ENCODE measurements at regions not wholly inside any gene's neighbourhood (a gene's known extent, or its start where the extent isn't known, plus 50 kb on each side); places are given as distances from the start of the nearest gene placed in this dataset.

DNA sequence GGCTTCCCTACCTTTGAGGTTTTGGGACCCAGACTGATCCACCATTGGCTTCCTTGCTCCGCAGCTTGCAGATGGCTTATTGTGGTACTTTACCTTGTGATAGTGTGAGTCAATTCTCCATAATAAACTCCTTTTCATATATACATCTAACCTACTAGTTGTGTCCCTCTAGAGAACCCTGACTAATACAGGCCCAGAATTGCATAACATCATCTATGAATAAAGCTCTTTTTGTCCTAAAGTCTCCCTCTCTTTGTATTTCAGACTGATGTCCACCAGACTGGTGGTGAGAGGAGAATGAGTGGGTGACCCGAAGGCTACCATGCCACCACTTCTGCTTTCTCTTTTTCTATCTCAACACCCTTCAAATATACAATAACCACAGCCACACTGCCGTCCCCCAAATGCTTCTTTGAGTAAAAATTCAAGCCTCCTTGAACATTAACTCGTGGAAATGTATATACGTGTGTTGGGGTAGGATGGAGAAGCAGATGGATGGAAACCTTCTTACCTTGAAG, 265.7 kb downstream of the PTBP2 start:
- TF ChIP-seq, protein P1, sequence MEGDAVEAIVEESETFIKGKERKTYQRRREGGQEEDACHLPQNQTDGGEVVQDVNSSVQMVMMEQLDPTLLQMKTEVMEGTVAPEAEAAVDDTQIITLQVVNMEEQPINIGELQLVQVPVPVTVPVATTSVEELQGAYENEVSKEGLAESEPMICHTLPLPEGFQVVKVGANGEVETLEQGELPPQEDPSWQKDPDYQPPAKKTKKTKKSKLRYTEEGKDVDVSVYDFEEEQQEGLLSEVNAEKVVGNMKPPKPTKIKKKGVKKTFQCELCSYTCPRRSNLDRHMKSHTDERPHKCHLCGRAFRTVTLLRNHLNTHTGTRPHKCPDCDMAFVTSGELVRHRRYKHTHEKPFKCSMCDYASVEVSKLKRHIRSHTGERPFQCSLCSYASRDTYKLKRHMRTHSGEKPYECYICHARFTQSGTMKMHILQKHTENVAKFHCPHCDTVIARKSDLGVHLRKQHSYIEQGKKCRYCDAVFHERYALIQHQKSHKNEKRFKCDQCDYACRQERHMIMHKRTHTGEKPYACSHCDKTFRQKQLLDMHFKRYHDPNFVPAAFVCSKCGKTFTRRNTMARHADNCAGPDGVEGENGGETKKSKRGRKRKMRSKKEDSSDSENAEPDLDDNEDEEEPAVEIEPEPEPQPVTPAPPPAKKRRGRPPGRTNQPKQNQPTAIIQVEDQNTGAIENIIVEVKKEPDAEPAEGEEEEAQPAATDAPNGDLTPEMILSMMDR (IDR thresholded peaks at IDR 0.05 in 8 of 11, conservative IDR thresholded peaks at IDR 0.05 in 3 of 11), result no peak
- no peak for TF ChIP-seq POLR2A (IDR thresholded peaks at IDR 0.05)
- no peak for TF ChIP-seq POLR2AphosphoS5 (IDR thresholded peaks at IDR 0.05)

Measured in spleen (tissue), 7 donors.